HG03135 (cell line): ENCODE measurements at regions not wholly inside any gene's neighbourhood (a gene's known extent, or its start where the extent isn't known, plus 50 kb on each side); places are given as distances from the start of the nearest gene placed in this dataset.
"Not testable (repeated sequence)": the region's sequence is repeated elsewhere in the genome, so short reads cannot be mapped to it uniquely, and the experiment has no call there.

ENCODE experiments used
- ATAC-seq: cut with Tn5 transposase; IDR thresholded peaks from one replicate; pipeline ENCODE4 v1.9.1; 2021; ENCODE audit warnings: mild to moderate bottlenecking, moderate library complexity; ENCODE audit not compliant: unreplicated experiment

- no peak for ATAC-seq
Measured at GRCh38 chr2:107542314-107542740, 284.4 kb upstream of the RGPD4 start.

- ATAC-seq, result no peak
Measured at GRCh38 chr2:107543793-107544192, 282.9 kb upstream of the RGPD4 start.

GRCh38 chr2:107545066-107545465 is 281.6 kb upstream of the RGPD4 start:
- no peak for ATAC-seq

- ATAC-seq, result no peak
Measured at GRCh38 chr2:107545851-107546250, 280.8 kb upstream of the RGPD4 start.

- no peak for ATAC-seq
Measured at GRCh38 chr2:107548216-107548615, 278.5 kb upstream of the RGPD4 start.

GRCh38 chr2:107553046-107553445 is 273.6 kb upstream of the RGPD4 start:
- no peak for ATAC-seq

- ATAC-seq, result no peak
Measured at GRCh38 chr2:107553539-107553938, 273.2 kb upstream of the RGPD4 start.

- ATAC-seq, result no peak
Measured at GRCh38 chr2:107556038-107556627, 270.6 kb upstream of the RGPD4 start.

GRCh38 chr2:107558295-107558694 is 268.4 kb upstream of the RGPD4 start:
- ATAC-seq, result no peak

GRCh38 chr2:107569496-107569895 is 257.2 kb upstream of the RGPD4 start:
- ATAC-seq, result no peak

- ATAC-seq, result no peak
Measured at GRCh38 chr2:107570876-107571275, 255.8 kb upstream of the RGPD4 start.

- ATAC-seq, result not testable (repeated sequence)
Measured at GRCh38 chr2:107572890-107573289, 253.8 kb upstream of the RGPD4 start.

GRCh38 chr2:107576991-107577390 is 249.7 kb upstream of the RGPD4 start:
- ATAC-seq, result no peak

GRCh38 chr2:107582487-107582886 is 244.2 kb upstream of the RGPD4 start:
- no peak for ATAC-seq

- no peak for ATAC-seq
Measured at GRCh38 chr2:107584577-107584976, 242.1 kb upstream of the RGPD4 start.

- no peak for ATAC-seq
Measured at GRCh38 chr2:107585851-107586250, 240.8 kb upstream of the RGPD4 start.

GRCh38 chr2:107588181-107588580 is 238.5 kb upstream of the RGPD4 start:
- no peak for ATAC-seq

GRCh38 chr2:107589079-107589491 is 237.6 kb upstream of the RGPD4 start:
- no peak for ATAC-seq

GRCh38 chr2:107591561-107592279 is 235.0 kb upstream of the RGPD4 start:
- no peak for ATAC-seq

GRCh38 chr2:107592280-107592624 is 234.4 kb upstream of the RGPD4 start:
- no peak for ATAC-seq

- ATAC-seq, result no peak
Measured at GRCh38 chr2:107595285-107595684, 231.4 kb upstream of the RGPD4 start.

- no peak for ATAC-seq
Measured at GRCh38 chr2:107595749-107596148, 230.9 kb upstream of the RGPD4 start.

GRCh38 chr2:107597507-107597906 is 229.2 kb upstream of the RGPD4 start:
- ATAC-seq, result no peak
